ENCODE measurements at regions not wholly inside any gene's neighbourhood (a gene's known extent, or its start where the extent isn't known, plus 50 kb on each side); places are given as distances from the start of the nearest gene placed in this dataset.
"Not testable (repeated sequence)": the region's sequence is repeated elsewhere in the genome, so short reads cannot be mapped to it uniquely, and the experiment has no call there.

DNA sequence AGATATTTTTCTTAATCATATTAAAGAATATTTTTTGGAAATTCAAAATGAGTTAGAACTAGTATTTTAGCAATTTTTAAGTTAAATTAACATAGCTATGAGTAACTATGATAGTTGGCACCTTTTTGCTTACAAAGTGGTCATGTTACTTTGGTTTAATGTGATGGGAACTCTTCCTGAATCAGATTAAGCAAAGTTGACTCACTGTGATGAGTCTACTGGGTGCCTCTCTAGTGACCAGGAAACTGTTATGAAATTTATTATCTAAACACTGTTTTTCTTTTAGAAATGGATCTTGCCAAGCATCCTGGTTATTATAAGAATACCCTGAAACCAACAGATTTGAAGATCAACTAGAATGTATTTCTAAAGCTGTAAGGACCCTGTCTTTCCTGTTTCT lies 985.8 kb downstream of the TRAM1L1 start:
- H3F3A ChIP-seq (ENCODE audit: low read depth) = no peaks in the 10 kb centered on the region
- no peak overlapping the region for H3K4me2 ChIP-seq (ENCODE audit: low read depth, low read length, poor library complexity, severe bottlenecking)
- no peaks in the 10 kb centered on the region for H4K20me1 ChIP-seq (ENCODE audit: insufficient read depth, low read length, poor library complexity, severe bottlenecking)
- H3K4me3 ChIP-seq (ENCODE audit: low read length, poor library complexity, severe bottlenecking) = no peak overlapping the region
- TF ChIP-seq, protein P1, sequence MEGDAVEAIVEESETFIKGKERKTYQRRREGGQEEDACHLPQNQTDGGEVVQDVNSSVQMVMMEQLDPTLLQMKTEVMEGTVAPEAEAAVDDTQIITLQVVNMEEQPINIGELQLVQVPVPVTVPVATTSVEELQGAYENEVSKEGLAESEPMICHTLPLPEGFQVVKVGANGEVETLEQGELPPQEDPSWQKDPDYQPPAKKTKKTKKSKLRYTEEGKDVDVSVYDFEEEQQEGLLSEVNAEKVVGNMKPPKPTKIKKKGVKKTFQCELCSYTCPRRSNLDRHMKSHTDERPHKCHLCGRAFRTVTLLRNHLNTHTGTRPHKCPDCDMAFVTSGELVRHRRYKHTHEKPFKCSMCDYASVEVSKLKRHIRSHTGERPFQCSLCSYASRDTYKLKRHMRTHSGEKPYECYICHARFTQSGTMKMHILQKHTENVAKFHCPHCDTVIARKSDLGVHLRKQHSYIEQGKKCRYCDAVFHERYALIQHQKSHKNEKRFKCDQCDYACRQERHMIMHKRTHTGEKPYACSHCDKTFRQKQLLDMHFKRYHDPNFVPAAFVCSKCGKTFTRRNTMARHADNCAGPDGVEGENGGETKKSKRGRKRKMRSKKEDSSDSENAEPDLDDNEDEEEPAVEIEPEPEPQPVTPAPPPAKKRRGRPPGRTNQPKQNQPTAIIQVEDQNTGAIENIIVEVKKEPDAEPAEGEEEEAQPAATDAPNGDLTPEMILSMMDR (conservative IDR thresholded peaks at IDR 0.05; ENCODE audit: low read length) = no peak
- no peak for TF ChIP-seq EZH2phosphoT487 (IDR thresholded peaks at IDR 0.05; ENCODE audit: borderline replicate concordance)
- H3K36me3 ChIP-seq (ENCODE audit: insufficient read depth, low read length) = no peaks in the 10 kb centered on the region
- no peaks in the 10 kb centered on the region for H3K79me2 ChIP-seq (ENCODE audit: insufficient read depth, low read length)
- H3K9ac ChIP-seq (ENCODE audit: low read depth, low read length, poor library complexity, severe bottlenecking) = no peak overlapping the region
- no peak overlapping the region for H2AFZ ChIP-seq (ENCODE audit: low read length)
- no peaks in the 10 kb centered on the region for H3K9me2 ChIP-seq (replicated peaks; ENCODE audit: low read depth, low read length)
- H3K4me1 ChIP-seq (ENCODE audit: insufficient read depth, low read length, poor library complexity, severe bottlenecking) = no peaks in the 10 kb centered on the region
- no peaks in the 10 kb centered on the region for H3K27me3 ChIP-seq (ENCODE audit: insufficient read depth, low read length, poor library complexity, severe bottlenecking)
- H3K9me3 ChIP-seq (ENCODE audit: insufficient read depth, low read depth, low read length) = no peaks in the 10 kb centered on the region

DNA sequence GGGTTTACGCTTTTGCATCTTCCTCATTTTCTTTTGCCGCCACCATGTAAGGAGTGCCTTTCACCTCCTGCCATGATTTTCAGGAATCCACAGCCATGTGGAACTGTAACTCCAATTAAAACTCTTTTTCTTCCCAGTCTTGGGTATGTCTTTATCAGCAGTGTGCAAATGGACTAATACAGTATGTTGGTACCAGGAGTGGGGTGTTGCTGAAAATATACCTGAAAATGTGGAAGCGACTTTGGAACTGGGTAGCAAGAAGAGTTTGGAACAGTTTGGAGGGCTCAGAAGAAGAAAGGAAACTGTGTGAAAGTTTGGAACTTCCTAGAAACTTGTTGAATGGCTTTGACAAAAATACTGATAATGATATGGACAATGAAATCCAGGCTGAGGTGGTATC lies 983.9 kb upstream of the NDST4 start:
- not testable (repeated sequence) for H3K79me2 ChIP-seq (ENCODE audit: insufficient read depth, low read length); H3K9ac ChIP-seq (ENCODE audit: low read depth, low read length, poor library complexity, severe bottlenecking); H3K4me2 ChIP-seq (ENCODE audit: low read depth, low read length, poor library complexity, severe bottlenecking); H3K4me1 ChIP-seq (ENCODE audit: insufficient read depth, low read length, poor library complexity, severe bottlenecking); H2AFZ ChIP-seq (ENCODE audit: low read length); H4K20me1 ChIP-seq (ENCODE audit: insufficient read depth, low read length, poor library complexity, severe bottlenecking); H3F3A ChIP-seq (ENCODE audit: low read depth); H3K9me2 ChIP-seq (replicated peaks; ENCODE audit: low read depth, low read length); H3K4me3 ChIP-seq (ENCODE audit: low read length, poor library complexity, severe bottlenecking); H3K9me3 ChIP-seq (ENCODE audit: insufficient read depth, low read depth, low read length); H3K27me3 ChIP-seq (ENCODE audit: insufficient read depth, low read length, poor library complexity, severe bottlenecking); H3K36me3 ChIP-seq (ENCODE audit: insufficient read depth, low read length)

DNA sequence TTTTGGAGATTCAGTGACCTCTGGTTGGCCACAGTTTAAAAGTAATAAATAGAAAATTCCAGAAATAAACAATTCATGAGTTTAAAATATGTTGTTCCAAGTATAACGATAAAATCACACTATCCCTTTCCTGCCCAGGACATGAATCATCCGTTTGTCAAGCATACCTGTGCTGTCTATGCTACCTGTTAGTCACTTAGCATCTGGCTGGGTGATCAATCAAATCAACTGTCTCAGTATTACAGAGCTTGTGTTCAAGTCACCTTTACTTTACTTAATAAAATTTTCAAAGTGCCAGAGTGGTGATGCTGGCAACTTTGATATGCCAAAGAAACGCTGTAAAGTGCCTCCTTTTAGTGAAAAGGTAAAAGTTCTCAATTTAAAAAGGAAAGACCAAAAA lies 979.5 kb upstream of the NDST4 start:
- no peaks in the 10 kb centered on the region for H3K9me3 ChIP-seq (ENCODE audit: insufficient read depth, low read depth, low read length)
- no peak overlapping the region for H3K4me3 ChIP-seq (ENCODE audit: low read length, poor library complexity, severe bottlenecking)
- no peak for TF ChIP-seq EZH2phosphoT487 (IDR thresholded peaks at IDR 0.05; ENCODE audit: borderline replicate concordance)
- TF ChIP-seq, protein P1 (conservative IDR thresholded peaks at IDR 0.05; ENCODE audit: low read length) = no peak
- no peaks in the 10 kb centered on the region for H4K20me1 ChIP-seq (ENCODE audit: insufficient read depth, low read length, poor library complexity, severe bottlenecking)
- no peak overlapping the region for H2AFZ ChIP-seq (ENCODE audit: low read length)
- H3K79me2 ChIP-seq (ENCODE audit: insufficient read depth, low read length) = no peaks in the 10 kb centered on the region
- H3F3A ChIP-seq (ENCODE audit: low read depth) = no peaks in the 10 kb centered on the region
- no peak overlapping the region for H3K9ac ChIP-seq (ENCODE audit: low read depth, low read length, poor library complexity, severe bottlenecking)
- H3K4me2 ChIP-seq (ENCODE audit: low read depth, low read length, poor library complexity, severe bottlenecking) = no peak overlapping the region
- H3K27me3 ChIP-seq (ENCODE audit: insufficient read depth, low read length, poor library complexity, severe bottlenecking) = no peaks in the 10 kb centered on the region
- no peaks in the 10 kb centered on the region for H3K9me2 ChIP-seq (replicated peaks; ENCODE audit: low read depth, low read length)
- no peaks in the 10 kb centered on the region for H3K36me3 ChIP-seq (ENCODE audit: insufficient read depth, low read length)
- no peaks in the 10 kb centered on the region for H3K4me1 ChIP-seq (ENCODE audit: insufficient read depth, low read length, poor library complexity, severe bottlenecking)

DNA sequence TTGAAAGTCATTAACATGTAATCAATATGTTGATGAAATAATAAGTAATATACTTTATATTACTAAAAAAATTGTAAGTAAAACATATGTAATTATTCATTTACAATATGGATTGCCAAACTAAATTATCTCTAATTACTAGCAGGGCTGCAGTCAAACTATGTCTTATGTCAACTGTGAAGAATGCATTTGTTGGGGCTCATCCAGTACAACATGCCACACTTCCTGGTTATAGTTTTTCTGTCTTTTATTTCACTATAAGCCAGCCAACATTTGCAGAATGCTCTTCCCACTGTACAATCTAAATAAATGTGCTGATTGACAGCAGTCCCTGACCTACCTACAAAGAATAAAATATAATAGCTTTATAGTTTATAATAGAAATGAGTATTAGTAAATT lies 975.4 kb upstream of the NDST4 start:
- Histone ChIP-seq H3K4me1 (ENCODE audit: insufficient read depth, low read length, poor library complexity, severe bottlenecking) (no peaks in the 10 kb centered on the region), H3K9ac (ENCODE audit: low read depth, low read length, poor library complexity, severe bottlenecking) (no peak overlapping the region), H3K27me3 (ENCODE audit: insufficient read depth, low read length, poor library complexity, severe bottlenecking) (no peaks in the 10 kb centered on the region), H3K9me2 (replicated peaks; ENCODE audit: low read depth, low read length) (no peaks in the 10 kb centered on the region), H3F3A (ENCODE audit: low read depth) (no peaks in the 10 kb centered on the region), H3K79me2 (ENCODE audit: insufficient read depth, low read length) (no peaks in the 10 kb centered on the region), H3K4me3 (ENCODE audit: low read length, poor library complexity, severe bottlenecking) (no peak overlapping the region), H3K36me3 (ENCODE audit: insufficient read depth, low read length) (no peaks in the 10 kb centered on the region), H3K9me3 (ENCODE audit: insufficient read depth, low read depth, low read length) (no peaks in the 10 kb centered on the region), H4K20me1 (ENCODE audit: insufficient read depth, low read length, poor library complexity, severe bottlenecking) (no peaks in the 10 kb centered on the region), H3K4me2 (ENCODE audit: low read depth, low read length, poor library complexity, severe bottlenecking) (no peak overlapping the region), H2AFZ (ENCODE audit: low read length) (no peak overlapping the region)
- TF ChIP-seq EZH2phosphoT487 (IDR thresholded peaks at IDR 0.05; ENCODE audit: borderline replicate concordance) = no peak
- TF ChIP-seq, protein P1 (conservative IDR thresholded peaks at IDR 0.05; ENCODE audit: low read length) = no peak
